WTC11 (cell line): ENCODE measurements at regions not wholly inside any gene's neighbourhood (a gene's known extent, or its start where the extent isn't known, plus 50 kb on each side); places are given as distances from the start of the nearest gene placed in this dataset.

Source experiments
- AFF4 ChIP-seq: sonication (generic); formaldehyde crosslinking; IDR thresholded peaks from 2 replicates; pipeline ENCODE4 v1.8.1; 2023; ENCODE audit warnings: mild to moderate bottlenecking, missing genetic modification reagents, borderline replicate concordance
- CREB1 ChIP-seq: sonication (generic); formaldehyde crosslinking; IDR thresholded peaks from 2 replicates; pipeline ENCODE4 v1.8.0; 2023; ENCODE audit warnings: mild to moderate bottlenecking, missing genetic modification reagents
- FOXJ3 ChIP-seq: sonication (generic); formaldehyde crosslinking; IDR thresholded peaks from 2 replicates; pipeline ENCODE4 v1.9.0; 2021; ENCODE audit warnings: missing genetic modification reagents, mild to moderate bottlenecking, borderline replicate concordance
- MYBL2 ChIP-seq: sonication (generic); formaldehyde crosslinking; IDR thresholded peaks from 2 replicates; pipeline ENCODE4 v1.8.1; 2023; ENCODE audit warnings: mild to moderate bottlenecking, moderate library complexity, missing genetic modification reagents
- PRDM15 ChIP-seq: sonication (generic); formaldehyde crosslinking; IDR thresholded peaks from 2 replicates; pipeline ENCODE4 v1.8.0; 2022; ENCODE audit warnings: missing genetic modification reagents
- TF ChIP-seq, protein P1 (sequence below): fragments of 200-600 bp; IDR thresholded peaks from 2 replicates; pipeline ENCODE4 v1.8.0; 2022; ENCODE audit warnings: antibody characterized with exemption
- TF ChIP-seq, protein P2 (sequence below): sonication (generic); formaldehyde crosslinking; conservative IDR thresholded peaks from 2 replicates; pipeline ENCODE4 v1.8.1; 2023; ENCODE audit warnings: mild to moderate bottlenecking, low read depth, missing genetic modification reagents, moderate library complexity
- TF ChIP-seq, protein P3 (sequence below): sonication (generic); formaldehyde crosslinking; IDR thresholded peaks from 2 replicates; pipeline ENCODE4 v1.8.1; 2022; ENCODE audit warnings: missing genetic modification reagents, borderline replicate concordance
- TF ChIP-seq, protein P4 (sequence below): sonication (generic); formaldehyde crosslinking; IDR thresholded peaks from 2 replicates; pipeline ENCODE4 v1.8.1; 2023; ENCODE audit warnings: mild to moderate bottlenecking, missing genetic modification reagents, moderate library complexity

DNA sequence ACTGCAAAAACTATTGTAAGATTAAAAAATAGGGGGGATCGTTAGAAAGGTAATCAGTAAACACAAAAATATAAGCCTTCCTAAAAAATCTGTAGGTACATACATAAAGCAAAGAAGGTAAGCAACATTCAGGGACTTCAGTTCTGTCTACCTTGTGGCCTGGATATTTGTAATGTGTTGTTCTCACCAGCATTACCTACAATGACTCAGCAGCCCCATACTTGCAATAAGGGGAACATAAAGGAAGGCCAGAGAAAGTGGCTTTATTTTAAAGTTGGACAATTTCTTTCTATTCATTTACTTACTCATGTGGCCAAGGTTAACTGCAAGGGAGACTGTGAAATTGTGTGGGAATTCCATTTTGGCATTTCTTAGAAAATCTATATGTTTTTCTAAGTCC, 277.2 kb upstream of the PREP start:
- TF ChIP-seq, protein P1, sequence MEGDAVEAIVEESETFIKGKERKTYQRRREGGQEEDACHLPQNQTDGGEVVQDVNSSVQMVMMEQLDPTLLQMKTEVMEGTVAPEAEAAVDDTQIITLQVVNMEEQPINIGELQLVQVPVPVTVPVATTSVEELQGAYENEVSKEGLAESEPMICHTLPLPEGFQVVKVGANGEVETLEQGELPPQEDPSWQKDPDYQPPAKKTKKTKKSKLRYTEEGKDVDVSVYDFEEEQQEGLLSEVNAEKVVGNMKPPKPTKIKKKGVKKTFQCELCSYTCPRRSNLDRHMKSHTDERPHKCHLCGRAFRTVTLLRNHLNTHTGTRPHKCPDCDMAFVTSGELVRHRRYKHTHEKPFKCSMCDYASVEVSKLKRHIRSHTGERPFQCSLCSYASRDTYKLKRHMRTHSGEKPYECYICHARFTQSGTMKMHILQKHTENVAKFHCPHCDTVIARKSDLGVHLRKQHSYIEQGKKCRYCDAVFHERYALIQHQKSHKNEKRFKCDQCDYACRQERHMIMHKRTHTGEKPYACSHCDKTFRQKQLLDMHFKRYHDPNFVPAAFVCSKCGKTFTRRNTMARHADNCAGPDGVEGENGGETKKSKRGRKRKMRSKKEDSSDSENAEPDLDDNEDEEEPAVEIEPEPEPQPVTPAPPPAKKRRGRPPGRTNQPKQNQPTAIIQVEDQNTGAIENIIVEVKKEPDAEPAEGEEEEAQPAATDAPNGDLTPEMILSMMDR: no peak
- no peak for TF ChIP-seq FOXJ3
- TF ChIP-seq, protein P2, sequence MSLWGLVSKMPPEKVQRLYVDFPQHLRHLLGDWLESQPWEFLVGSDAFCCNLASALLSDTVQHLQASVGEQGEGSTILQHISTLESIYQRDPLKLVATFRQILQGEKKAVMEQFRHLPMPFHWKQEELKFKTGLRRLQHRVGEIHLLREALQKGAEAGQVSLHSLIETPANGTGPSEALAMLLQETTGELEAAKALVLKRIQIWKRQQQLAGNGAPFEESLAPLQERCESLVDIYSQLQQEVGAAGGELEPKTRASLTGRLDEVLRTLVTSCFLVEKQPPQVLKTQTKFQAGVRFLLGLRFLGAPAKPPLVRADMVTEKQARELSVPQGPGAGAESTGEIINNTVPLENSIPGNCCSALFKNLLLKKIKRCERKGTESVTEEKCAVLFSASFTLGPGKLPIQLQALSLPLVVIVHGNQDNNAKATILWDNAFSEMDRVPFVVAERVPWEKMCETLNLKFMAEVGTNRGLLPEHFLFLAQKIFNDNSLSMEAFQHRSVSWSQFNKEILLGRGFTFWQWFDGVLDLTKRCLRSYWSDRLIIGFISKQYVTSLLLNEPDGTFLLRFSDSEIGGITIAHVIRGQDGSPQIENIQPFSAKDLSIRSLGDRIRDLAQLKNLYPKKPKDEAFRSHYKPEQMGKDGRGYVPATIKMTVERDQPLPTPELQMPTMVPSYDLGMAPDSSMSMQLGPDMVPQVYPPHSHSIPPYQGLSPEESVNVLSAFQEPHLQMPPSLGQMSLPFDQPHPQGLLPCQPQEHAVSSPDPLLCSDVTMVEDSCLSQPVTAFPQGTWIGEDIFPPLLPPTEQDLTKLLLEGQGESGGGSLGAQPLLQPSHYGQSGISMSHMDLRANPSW (CRISPR knock-in tag): no peak
- no peak for TF ChIP-seq CREB1
- no peak for TF ChIP-seq MYBL2
- TF ChIP-seq, protein P3, sequence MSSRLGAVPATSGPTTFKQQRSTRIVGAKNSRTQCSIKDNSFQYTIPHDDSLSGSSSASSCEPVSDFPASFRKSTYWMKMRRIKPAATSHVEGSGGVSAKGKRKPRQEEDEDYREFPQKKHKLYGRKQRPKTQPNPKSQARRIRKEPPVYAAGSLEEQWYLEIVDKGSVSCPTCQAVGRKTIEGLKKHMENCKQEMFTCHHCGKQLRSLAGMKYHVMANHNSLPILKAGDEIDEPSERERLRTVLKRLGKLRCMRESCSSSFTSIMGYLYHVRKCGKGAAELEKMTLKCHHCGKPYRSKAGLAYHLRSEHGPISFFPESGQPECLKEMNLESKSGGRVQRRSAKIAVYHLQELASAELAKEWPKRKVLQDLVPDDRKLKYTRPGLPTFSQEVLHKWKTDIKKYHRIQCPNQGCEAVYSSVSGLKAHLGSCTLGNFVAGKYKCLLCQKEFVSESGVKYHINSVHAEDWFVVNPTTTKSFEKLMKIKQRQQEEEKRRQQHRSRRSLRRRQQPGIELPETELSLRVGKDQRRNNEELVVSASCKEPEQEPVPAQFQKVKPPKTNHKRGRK: no peak
- no peak for TF ChIP-seq AFF4 (CRISPR knock-in tag)
- TF ChIP-seq, protein P4, sequence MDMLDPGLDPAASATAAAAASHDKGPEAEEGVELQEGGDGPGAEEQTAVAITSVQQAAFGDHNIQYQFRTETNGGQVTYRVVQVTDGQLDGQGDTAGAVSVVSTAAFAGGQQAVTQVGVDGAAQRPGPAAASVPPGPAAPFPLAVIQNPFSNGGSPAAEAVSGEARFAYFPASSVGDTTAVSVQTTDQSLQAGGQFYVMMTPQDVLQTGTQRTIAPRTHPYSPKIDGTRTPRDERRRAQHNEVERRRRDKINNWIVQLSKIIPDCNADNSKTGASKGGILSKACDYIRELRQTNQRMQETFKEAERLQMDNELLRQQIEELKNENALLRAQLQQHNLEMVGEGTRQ: no peak
- no peak for TF ChIP-seq PRDM15
